ENCODE measurements at regions not wholly inside any gene's neighbourhood (a gene's known extent, or its start where the extent isn't known, plus 50 kb on each side); places are given as distances from the start of the nearest gene placed in this dataset.

DNA sequence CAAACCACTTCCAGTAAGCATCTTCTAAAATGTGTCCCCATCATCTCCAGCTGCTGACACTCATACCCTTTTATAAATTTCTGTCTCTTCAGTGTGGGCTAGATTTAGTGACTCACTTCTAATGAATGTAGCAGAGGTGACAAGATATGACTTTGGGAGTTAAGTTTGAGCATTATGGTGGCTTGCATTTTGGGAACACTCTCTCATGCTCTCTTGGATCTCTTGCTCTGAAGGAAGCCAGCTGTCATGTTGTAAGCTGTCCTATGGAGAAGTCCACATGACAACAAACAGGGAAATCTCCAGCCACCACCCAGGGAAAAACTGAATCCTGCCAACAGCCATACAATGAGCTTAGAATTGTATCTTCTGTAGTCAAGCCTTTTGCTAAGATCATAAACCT, 691.3 kb upstream of the PCDH7 start:
- no peak for ATAC-seq
- Histone ChIP-seq H3K4me1 (ENCODE audit: insufficient read depth) (no peaks in the 10 kb centered on the region), H3K4me2 (no peak overlapping the region), H3K79me2 (replicated peaks; ENCODE audit: insufficient read depth) (no peaks in the 10 kb centered on the region), H3F3A (replicated peaks; ENCODE audit: low read depth) (no peaks in the 10 kb centered on the region), H3K9me2 (ENCODE audit: insufficient read depth) (no peaks in the 10 kb centered on the region; the same call in 1 of the 2 replicates), H2AFZ (peak overlapping the region; percentile 39), H4K20me1 (replicated peaks; ENCODE audit: insufficient read depth) (no peaks in the 10 kb centered on the region), H3K36me3 (ENCODE audit: insufficient read depth) (no peaks in the 10 kb centered on the region), H3K4me3 (no peak overlapping the region), H3K27ac (ENCODE audit: low read depth) (no peak overlapping the region), H3K27me3 (ENCODE audit: insufficient read depth) (no peaks in the 10 kb centered on the region)
- Mint-ChIP-seq H3K4me3 (no peak overlapping the region), H3K27me3 (ENCODE audit: insufficient read depth, low read depth, poor library complexity) (no peaks in the 10 kb centered on the region), H3K4me1 (no peaks in the 10 kb centered on the region), H3K9me3 (no peaks in the 10 kb centered on the region), H3K27ac (no peak overlapping the region), H3K36me3 (ENCODE audit: low read depth) (no peaks in the 10 kb centered on the region)
- no peak for DNase-seq (ENCODE audit: low spot score)
- no peak for TF ChIP-seq EZH2phosphoT487 (IDR thresholded peaks at IDR 0.05; ENCODE audit: unreplicated experiment)
- no peak for TF ChIP-seq NANOG (IDR thresholded peaks at IDR 0.05; ENCODE audit: borderline replicate concordance)
- no peak for TF ChIP-seq ZNF462 (CRISPR knock-in tag; IDR thresholded peaks at IDR 0.05)
- TF ChIP-seq STAT1 (IDR thresholded peaks at IDR 0.05; ENCODE audit: unreplicated experiment), result no peak
- TF ChIP-seq, protein P1, sequence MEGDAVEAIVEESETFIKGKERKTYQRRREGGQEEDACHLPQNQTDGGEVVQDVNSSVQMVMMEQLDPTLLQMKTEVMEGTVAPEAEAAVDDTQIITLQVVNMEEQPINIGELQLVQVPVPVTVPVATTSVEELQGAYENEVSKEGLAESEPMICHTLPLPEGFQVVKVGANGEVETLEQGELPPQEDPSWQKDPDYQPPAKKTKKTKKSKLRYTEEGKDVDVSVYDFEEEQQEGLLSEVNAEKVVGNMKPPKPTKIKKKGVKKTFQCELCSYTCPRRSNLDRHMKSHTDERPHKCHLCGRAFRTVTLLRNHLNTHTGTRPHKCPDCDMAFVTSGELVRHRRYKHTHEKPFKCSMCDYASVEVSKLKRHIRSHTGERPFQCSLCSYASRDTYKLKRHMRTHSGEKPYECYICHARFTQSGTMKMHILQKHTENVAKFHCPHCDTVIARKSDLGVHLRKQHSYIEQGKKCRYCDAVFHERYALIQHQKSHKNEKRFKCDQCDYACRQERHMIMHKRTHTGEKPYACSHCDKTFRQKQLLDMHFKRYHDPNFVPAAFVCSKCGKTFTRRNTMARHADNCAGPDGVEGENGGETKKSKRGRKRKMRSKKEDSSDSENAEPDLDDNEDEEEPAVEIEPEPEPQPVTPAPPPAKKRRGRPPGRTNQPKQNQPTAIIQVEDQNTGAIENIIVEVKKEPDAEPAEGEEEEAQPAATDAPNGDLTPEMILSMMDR (conservative IDR thresholded peaks at IDR 0.05; ENCODE audit: low read depth in 2 of 2), result no peak
- no peak for TF ChIP-seq ZNF331 (CRISPR knock-in tag; IDR thresholded peaks at IDR 0.05; ENCODE audit: low read depth)
- TF ChIP-seq ETS1 (IDR thresholded peaks at IDR 0.05), result no peak
- no peak for TF ChIP-seq POLR2AphosphoS5 (IDR thresholded peaks at IDR 0.05; ENCODE audit: low read depth)
- TF ChIP-seq CREB1 (CRISPR knock-in tag; IDR thresholded peaks at IDR 0.05; ENCODE audit: low read depth), result no peak
- TF ChIP-seq, protein P2, sequence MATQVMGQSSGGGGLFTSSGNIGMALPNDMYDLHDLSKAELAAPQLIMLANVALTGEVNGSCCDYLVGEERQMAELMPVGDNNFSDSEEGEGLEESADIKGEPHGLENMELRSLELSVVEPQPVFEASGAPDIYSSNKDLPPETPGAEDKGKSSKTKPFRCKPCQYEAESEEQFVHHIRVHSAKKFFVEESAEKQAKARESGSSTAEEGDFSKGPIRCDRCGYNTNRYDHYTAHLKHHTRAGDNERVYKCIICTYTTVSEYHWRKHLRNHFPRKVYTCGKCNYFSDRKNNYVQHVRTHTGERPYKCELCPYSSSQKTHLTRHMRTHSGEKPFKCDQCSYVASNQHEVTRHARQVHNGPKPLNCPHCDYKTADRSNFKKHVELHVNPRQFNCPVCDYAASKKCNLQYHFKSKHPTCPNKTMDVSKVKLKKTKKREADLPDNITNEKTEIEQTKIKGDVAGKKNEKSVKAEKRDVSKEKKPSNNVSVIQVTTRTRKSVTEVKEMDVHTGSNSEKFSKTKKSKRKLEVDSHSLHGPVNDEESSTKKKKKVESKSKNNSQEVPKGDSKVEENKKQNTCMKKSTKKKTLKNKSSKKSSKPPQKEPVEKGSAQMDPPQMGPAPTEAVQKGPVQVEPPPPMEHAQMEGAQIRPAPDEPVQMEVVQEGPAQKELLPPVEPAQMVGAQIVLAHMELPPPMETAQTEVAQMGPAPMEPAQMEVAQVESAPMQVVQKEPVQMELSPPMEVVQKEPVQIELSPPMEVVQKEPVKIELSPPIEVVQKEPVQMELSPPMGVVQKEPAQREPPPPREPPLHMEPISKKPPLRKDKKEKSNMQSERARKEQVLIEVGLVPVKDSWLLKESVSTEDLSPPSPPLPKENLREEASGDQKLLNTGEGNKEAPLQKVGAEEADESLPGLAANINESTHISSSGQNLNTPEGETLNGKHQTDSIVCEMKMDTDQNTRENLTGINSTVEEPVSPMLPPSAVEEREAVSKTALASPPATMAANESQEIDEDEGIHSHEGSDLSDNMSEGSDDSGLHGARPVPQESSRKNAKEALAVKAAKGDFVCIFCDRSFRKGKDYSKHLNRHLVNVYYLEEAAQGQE (IDR thresholded peaks at IDR 0.05; ENCODE audit: unreplicated experiment), result no peak
- no peak for TF ChIP-seq ZNF114 (CRISPR knock-in tag; IDR thresholded peaks at IDR 0.05)
- no peak for TF ChIP-seq JUNB (IDR thresholded peaks at IDR 0.05; ENCODE audit: unreplicated experiment)
- TF ChIP-seq EZH2 (IDR thresholded peaks at IDR 0.05; ENCODE audit: low read depth, unreplicated experiment), result no peak
